OCI-LY7 (cell line): ENCODE measurements at regions not wholly inside any gene's neighbourhood (a gene's known extent, or its start where the extent isn't known, plus 50 kb on each side); places are given as distances from the start of the nearest gene placed in this dataset.

Experiments
- BruUV-seq: library from RNA; stranded (reverse); fragments of 400-500 nt; replicated peaks from 2 replicates; lab custom pipeline; 2021; lab: Mats Ljungman, UMichigan
- CTCF ChIA-PET: fragments of 300-600 bp; sonication (Branson Sonifier 250); formaldehyde crosslinking; loops from one replicate; lab custom pipeline; 2022; ENCODE audit warnings: antibody characterized with exemption; ENCODE audit not compliant: unreplicated experiment; lab: Charles Lee
- POLR2A ChIA-PET: fragments of 300-600 bp; sonication (Branson Sonifier 250); formaldehyde crosslinking; loops from one replicate; lab custom pipeline; 2022; ENCODE audit warnings: antibody characterized with exemption; lab: Charles Lee
- DNase-seq: peaks from one replicate; pipeline ENCODE4 v3.0.0-alpha.2; 2015; ENCODE audit warnings: low spot score
- H2AFZ ChIP-seq: fragments of 200-600 bp; sonication (generic), shearing (Covaris generic); 2 replicates; pipeline ENCODE4 v1.6.1; 2014; ENCODE audit warnings: mild to moderate bottlenecking, antibody characterized with exemption, low read length, moderate library complexity
- H3K27ac ChIP-seq: fragments of 200-600 bp; sonication (generic); 2 replicates; pipeline ENCODE4 v1.5.1; 2014; ENCODE audit warnings: mixed run types, low read depth, mild to moderate bottlenecking, moderate library complexity, low read length, inconsistent platforms; ENCODE audit not compliant: poor library complexity, severe bottlenecking
- H3K36me3 ChIP-seq: fragments of 200-600 bp; sonication (generic); 2 replicates; pipeline ENCODE4 v1.6.1; 2014; ENCODE audit warnings: mild to moderate bottlenecking, antibody characterized with exemption, low read length, moderate library complexity, mixed read lengths; ENCODE audit not compliant: insufficient read depth
- H3K4me1 ChIP-seq: fragments of 200-600 bp; sonication (generic); 2 replicates; pipeline ENCODE4 v1.5.1; 2014; ENCODE audit warnings: mild to moderate bottlenecking, low read length; ENCODE audit not compliant: insufficient read depth, poor library complexity, severe bottlenecking
- H3K4me2 ChIP-seq: fragments of 200-600 bp; sonication (generic); 2 replicates; pipeline ENCODE4 v1.6.1; 2014; ENCODE audit warnings: mild to moderate bottlenecking, low read length
- H3K4me3 ChIP-seq: fragments of 200-600 bp; sonication (generic); 2 replicates; pipeline ENCODE4 v1.5.1; 2014; ENCODE audit warnings: mild to moderate bottlenecking, low read depth, low read length; ENCODE audit not compliant: poor library complexity, severe bottlenecking
- H3K79me2 ChIP-seq: fragments of 200-600 bp; sonication (generic); 2 replicates; pipeline ENCODE4 v1.6.1; 2016; ENCODE audit warnings: low read depth, mild to moderate bottlenecking, low read length, moderate library complexity, mixed read lengths; ENCODE audit not compliant: insufficient read depth
- H3K9me2 ChIP-seq: fragments of 200-600 bp; sonication (generic); 2 replicates; pipeline ENCODE4 v1.6.1; 2016; ENCODE audit warnings: mild to moderate bottlenecking, low read length, mixed read lengths; ENCODE audit not compliant: insufficient read depth
- H3K9me3 ChIP-seq: fragments of 200-600 bp; sonication (generic); 2 replicates; pipeline ENCODE4 v1.6.1; 2014; ENCODE audit warnings: mild to moderate bottlenecking, mixed run types, low read length, mixed read lengths
- H4K20me1 ChIP-seq: fragments of 200-600 bp; sonication (generic); 2 replicates; pipeline ENCODE4 v1.6.1; 2014; ENCODE audit warnings: mild to moderate bottlenecking, antibody characterized with exemption, low read length, moderate library complexity, mixed read lengths; ENCODE audit not compliant: insufficient read depth
- CTCF ChIP-seq: fragments of 200-600 bp; sonication (generic); conservative IDR thresholded peaks from 2 replicates; pipeline ENCODE4 v1.5.1; 2014; ENCODE audit warnings: mild to moderate bottlenecking, antibody characterized with exemption, low read length, moderate library complexity, mixed read lengths
- EZH2phosphoT487 ChIP-seq: fragments of 200-600 bp; sonication (generic); IDR thresholded peaks from 2 replicates; pipeline ENCODE4 v1.6.1; 2018; ENCODE audit warnings: low read depth, borderline replicate concordance, mild to moderate bottlenecking, mixed run types, antibody characterized with exemption, low read length, moderate library complexity, mixed read lengths
- intact Hi-C: fragments of 100-400 bp; cut with micrococcal nuclease; formaldehyde crosslinking; loops from one replicate; pipeline ENCODE4 v1.10.0; 2022; ENCODE audit not compliant: unreplicated experiment

GRCh38 chr4:84434344-84434743 lies 64.7 kb downstream of the NKX6-1 start:
- no peak for TF ChIP-seq EZH2phosphoT487
- TF ChIP-seq CTCF = no peak
- H3K4me1 ChIP-seq = no peaks in the 10 kb centered on the region
- H3K79me2 ChIP-seq = no peaks in the 10 kb centered on the region
- no peaks in the 10 kb centered on the region for H4K20me1 ChIP-seq
- H2AFZ ChIP-seq = no peak overlapping the region
- no peak overlapping the region for H3K27ac ChIP-seq
- no TSS peak for BruUV-seq
- H3K36me3 ChIP-seq = no peaks in the 10 kb centered on the region
- H3K9me2 ChIP-seq = no peaks in the 10 kb centered on the region
- no peaks in the 10 kb centered on the region for H3K9me3 ChIP-seq
- ChIA-PET POLR2A (interaction anchor here (1.0 to 1.3 kb wide), 2 partner anchors 9 to 13 kb away, joined by 5 read pairs; no protein-coding TSS in a partner anchor), CTCF (no interaction called here)
- H3K4me2 ChIP-seq = no peak overlapping the region
- no peak for DNase-seq
- intact Hi-C loops = no loop called here
- no peak overlapping the region for H3K4me3 ChIP-seq

GRCh38 chr4:84433633-84434222 lies 65.4 kb downstream of the NKX6-1 start:
- no TSS peak for BruUV-seq
- ChIA-PET CTCF (no interaction called here), POLR2A (interaction anchor here (1.0 to 1.3 kb wide), 2 partner anchors 8 to 14 kb away, joined by 5 read pairs; no protein-coding TSS in a partner anchor)
- Histone ChIP-seq H3K27ac (no peak overlapping the region), H3K79me2 (no peaks in the 10 kb centered on the region), H3K36me3 (no peaks in the 10 kb centered on the region), H3K4me1 (no peaks in the 10 kb centered on the region), H2AFZ (no peak overlapping the region), H3K9me2 (no peaks in the 10 kb centered on the region), H3K4me3 (no peak overlapping the region), H4K20me1 (no peaks in the 10 kb centered on the region), H3K9me3 (no peaks in the 10 kb centered on the region), H3K4me2 (no peak overlapping the region)
- intact Hi-C loops = no loop called here
- TF ChIP-seq EZH2phosphoT487 (no peak), CTCF (no peak)
- no peak for DNase-seq

- Histone ChIP-seq H3K4me2 (no peak overlapping the region), H3K27ac (no peak overlapping the region), H3K9me2 (no peaks in the 10 kb centered on the region), H3K79me2 (no peaks in the 10 kb centered on the region), H3K4me1 (no peaks in the 10 kb centered on the region), H3K9me3 (no peaks in the 10 kb centered on the region), H3K4me3 (no peak overlapping the region), H4K20me1 (no peaks in the 10 kb centered on the region), H2AFZ (no peak overlapping the region), H3K36me3 (no peaks in the 10 kb centered on the region)
- DNase-seq = no peak
- ChIA-PET CTCF (no interaction called here), POLR2A (no interaction called here)
- TF ChIP-seq CTCF (no peak), EZH2phosphoT487 (no peak)
- intact Hi-C loops = no loop called here
- no TSS peak for BruUV-seq
Measured at GRCh38 chr4:84432713-84433112, 66.4 kb downstream of the NKX6-1 start.
